ENCODE measurements at regions not wholly inside any gene's neighbourhood (a gene's known extent, or its start where the extent isn't known, plus 50 kb on each side); places are given as distances from the start of the nearest gene placed in this dataset.

DNA sequence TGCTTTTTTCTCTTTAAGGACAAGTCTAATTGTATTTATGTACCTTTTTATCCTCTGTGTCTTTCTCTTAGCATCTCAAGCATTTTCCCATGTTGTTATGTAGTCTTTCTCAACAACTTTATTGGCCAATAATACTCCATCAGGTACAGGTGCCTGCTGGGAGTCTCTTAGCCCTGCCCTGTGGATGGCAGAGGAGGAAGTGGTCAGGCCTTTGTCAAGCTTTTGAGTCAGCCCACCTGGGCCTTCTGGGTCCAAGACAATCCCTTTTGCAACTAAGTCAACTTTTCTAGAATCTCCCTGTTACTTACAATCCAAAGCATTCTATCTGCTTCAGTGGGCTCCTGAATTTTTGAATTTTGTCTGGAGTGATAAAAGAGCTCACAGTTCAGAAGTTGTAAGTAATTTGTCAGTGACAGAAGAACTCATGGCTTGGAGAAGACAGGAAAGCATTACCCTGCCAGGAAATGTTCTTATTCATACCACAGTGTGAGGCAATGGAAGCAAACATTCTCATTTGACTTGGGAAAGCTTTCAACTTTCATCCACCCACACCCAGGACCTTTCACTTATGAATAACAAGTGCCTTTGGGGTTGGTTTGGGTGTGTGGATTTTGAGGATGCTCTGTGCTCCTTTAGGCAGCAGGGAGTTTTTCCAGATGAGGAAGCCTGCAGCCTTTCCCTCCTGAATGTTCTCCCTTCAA is 200.0 kb upstream of the S1PR3 start:
- TF ChIP-seq, protein P1, sequence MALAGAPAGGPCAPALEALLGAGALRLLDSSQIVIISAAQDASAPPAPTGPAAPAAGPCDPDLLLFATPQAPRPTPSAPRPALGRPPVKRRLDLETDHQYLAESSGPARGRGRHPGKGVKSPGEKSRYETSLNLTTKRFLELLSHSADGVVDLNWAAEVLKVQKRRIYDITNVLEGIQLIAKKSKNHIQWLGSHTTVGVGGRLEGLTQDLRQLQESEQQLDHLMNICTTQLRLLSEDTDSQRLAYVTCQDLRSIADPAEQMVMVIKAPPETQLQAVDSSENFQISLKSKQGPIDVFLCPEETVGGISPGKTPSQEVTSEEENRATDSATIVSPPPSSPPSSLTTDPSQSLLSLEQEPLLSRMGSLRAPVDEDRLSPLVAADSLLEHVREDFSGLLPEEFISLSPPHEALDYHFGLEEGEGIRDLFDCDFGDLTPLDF (CRISPR knock-in tag; IDR thresholded peaks at IDR 0.05): no peak
- TF ChIP-seq, protein P2, sequence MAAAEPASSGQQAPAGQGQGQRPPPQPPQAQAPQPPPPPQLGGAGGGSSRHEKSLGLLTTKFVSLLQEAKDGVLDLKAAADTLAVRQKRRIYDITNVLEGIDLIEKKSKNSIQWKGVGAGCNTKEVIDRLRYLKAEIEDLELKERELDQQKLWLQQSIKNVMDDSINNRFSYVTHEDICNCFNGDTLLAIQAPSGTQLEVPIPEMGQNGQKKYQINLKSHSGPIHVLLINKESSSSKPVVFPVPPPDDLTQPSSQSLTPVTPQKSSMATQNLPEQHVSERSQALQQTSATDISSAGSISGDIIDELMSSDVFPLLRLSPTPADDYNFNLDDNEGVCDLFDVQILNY (CRISPR knock-in tag; IDR thresholded peaks at IDR 0.05): no peak
- no peak for TF ChIP-seq FOXJ3 (CRISPR knock-in tag; IDR thresholded peaks at IDR 0.05; ENCODE audit: borderline replicate concordance)
- no peak for TF ChIP-seq ZNF396 (CRISPR knock-in tag; IDR thresholded peaks at IDR 0.05; ENCODE audit: borderline replicate concordance)
- no peak for TF ChIP-seq SP1 (CRISPR knock-in tag; conservative IDR thresholded peaks at IDR 0.05)

Measured in WTC11 (cell line).